ENCODE measurements at regions not wholly inside any gene's neighbourhood (a gene's known extent, or its start where the extent isn't known, plus 50 kb on each side); places are given as distances from the start of the nearest gene placed in this dataset.
"Not testable (repeated sequence)": the region's sequence is repeated elsewhere in the genome, so short reads cannot be mapped to it uniquely, and the experiment has no call there.

DNA sequence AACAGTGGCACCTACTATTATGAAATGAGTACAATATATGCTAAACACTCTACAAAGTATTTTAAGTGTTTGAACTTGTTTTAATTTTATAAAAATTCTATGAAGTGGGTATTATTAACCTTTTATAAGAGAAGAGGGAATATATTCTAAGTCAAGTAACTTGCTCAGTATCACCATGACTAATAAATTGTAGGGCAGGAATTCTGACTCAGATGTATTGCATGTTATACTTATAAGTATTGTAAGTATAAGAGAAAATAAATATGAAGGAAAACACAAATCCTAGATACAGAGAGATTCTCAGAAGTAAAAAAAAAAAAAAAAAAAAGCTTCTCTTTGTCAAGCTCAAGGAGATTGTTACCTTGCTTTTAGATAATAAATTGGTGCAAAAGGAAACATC, 893.2 kb downstream of the SLC16A7 start:
- no peak for DNase-seq (ENCODE audit: low read depth in 2 of 2)

DNA sequence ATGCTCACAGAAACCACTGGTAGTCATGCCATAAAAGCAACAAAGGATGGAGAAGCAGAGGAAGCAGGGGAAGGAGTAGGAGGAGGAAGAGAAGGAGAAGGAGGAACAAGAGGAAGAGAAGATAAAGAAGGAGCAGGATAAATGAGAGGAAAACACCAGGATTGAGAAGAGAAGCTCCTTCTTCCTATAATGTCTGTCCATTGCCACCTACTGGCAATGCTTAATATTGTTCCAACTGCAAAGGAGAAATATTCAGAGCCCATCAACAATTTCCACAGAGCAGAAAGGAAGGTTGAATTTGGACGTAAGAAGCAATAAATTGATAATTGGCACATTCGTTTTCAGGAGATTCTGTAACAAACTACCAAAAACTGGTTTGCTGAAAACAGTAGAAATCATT, 898.4 kb downstream of the SLC16A7 start:
- DNase-seq (ENCODE audit: low read depth in 2 of 2) = peak; percentile 2 to 5

DNA sequence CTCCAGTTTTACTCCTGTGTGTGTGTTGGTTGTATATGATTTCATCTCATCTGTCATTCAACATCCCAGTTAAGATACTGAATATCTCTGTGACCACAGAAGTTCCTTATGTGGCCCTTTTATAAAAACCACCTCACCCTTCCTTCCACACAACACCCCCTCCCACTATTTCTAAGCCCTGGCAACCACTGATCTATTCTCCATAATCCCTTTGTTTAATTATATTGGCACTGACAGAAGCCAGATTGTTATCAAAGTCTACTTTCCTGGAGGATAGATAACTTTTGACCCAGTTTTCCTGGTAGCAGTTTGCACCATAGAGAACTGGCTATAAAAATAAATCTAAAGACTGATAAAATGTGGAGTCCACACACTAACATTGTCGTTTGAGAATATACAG, 902.8 kb downstream of the SLC16A7 start:
- DNase-seq (ENCODE audit: low read depth in 2 of 2) = peak in 1 of 2 donors; percentile 3

DNA sequence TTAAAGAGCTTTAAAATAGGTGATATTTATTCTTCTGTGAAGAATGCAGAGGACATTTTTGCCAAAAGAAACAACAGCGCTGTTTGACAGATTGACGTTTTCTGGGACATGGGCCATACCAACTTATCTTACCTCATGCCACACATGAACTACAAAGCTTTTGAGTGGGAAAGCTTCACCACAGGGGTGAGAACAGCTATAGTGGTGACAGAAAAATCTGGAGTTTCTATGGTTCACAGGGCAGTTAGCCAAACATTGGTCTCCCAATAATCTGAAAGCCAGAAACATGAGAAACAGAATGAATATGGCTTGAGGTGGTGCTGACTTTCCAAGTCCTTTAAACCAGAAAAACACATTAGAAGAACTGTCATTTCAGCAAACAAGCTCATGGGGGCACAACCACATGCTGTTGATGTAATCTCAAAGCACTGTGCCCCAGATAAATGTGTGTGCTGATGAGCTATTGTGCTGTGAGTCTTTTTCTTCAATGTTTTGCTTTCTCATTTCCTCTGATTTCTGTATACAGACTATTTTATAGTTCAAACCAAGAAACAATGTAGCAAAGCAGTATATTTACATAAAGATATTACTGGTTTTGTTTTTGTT, 905.4 kb downstream of the SLC16A7 start:
- DNase-seq (ENCODE audit: low read depth in 2 of 2) = peak in 1 of 2 donors; percentile 37

DNA sequence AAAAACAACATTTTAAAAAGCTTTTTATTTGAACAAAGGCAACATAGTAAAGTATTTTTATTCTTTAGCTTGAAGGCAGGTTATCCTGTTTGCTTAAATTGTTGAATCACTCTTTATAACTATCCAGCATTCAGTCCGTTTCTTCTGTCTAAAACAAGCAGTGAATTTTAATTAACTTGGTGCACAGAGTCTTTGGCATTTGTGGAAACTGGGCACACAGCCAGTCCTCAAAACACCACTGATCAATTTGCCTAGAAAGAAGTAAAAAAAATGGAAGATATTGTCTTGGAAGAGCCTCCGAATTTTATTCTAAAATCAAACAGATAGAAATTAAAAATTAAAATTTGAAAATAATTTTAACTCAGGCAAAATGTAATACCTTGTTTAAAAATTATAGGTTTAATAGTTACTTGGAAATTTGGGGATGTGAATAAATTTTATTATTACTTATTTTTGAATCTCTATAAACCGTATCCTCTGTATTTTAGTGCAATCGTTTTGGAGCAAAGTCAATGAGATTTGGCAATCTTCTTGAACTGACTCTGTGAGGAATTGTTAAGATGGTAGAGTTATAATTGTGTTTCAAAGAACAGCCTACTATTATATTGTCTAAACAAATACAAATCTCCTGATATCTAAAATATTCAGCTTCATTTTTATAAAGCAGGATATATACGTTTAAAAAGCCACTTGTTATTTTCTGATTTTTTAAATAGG, 927.0 kb downstream of the SLC16A7 start:
- no peak for DNase-seq (ENCODE audit: low read depth in 2 of 2)

DNA sequence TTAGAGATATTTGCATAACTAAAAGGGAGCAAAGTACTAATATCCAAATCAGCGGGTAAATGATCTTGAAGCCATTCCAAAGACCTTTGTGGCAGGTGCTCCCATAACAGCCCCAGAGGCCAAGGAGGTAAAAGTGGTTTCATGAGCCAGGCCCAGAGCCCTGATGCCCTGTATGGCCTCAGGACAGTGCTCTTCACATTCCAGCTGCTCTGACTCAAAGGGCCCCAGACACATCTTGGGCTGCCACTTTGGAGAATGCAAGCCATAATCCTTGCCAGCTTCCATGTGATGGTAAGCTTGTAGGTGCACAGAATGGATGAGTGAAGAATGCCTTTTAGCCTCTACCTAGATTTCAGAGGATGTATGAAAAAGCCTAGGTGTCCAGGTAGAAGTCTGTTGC, 933.4 kb downstream of the SLC16A7 start:
- DNase-seq (ENCODE audit: low read depth in 2 of 2) = no peak

DNA sequence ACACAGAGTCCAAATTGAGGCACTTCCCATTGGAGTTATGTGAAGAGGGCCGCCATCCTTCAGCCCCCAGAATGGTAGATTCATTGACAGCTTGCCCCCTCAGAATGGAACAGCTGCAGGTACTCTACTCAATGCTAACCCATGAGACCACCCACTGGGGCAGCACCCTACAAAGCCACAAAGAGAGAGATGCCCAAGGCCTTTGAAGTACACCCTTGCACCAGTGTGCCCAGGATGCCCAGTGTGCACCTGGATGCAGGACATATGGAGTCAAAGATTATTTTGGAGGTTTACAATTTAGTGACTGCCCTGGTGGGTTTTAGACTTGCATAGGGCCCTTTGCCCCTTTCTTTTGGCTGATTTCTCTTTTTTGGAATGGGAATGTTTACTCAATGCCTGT, 933.9 kb downstream of the SLC16A7 start:
- DNase-seq (ENCODE audit: low read depth in 2 of 2) = no peak

DNA sequence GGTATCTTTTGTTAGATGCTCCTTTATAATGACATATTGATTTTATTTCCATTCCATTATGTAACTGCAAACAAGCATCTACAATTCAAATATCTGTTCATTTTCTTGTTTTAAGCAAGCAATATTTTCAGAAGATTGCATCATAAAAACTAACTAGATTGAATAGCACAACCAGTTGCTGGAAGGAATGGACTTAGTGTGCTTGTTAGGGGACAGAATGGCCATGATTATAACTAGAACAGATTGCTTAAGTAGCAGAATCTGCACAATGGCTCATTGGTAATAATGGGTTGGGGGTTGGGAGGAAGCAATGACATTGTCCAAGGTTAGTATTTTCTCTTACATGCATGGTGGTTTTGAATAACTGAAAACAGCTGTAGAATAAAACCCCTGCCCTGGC, 939.5 kb downstream of the SLC16A7 start:
- DNase-seq (ENCODE audit: low read depth in 2 of 2) = no peak

DNA sequence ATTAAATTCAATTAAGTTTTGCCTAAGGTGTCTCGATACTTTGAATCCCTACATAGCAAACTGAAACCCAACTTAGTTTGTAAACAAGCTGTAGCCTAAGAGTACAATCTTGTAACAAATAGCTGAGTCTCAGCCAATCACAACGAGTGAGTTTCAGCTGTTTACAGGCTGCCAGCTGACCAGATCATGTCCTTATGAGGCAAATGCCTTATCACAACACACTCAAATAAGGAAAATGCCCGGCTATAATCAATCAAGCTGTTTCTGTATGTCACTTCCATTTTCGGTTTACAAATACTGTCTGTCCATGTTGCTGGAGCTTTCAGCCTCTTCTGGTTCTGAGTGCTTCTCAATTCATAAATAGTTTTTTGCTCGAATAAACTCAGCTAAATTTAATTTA, 943.8 kb downstream of the SLC16A7 start:
- no peak for DNase-seq (ENCODE audit: low read depth in 2 of 2)

DNA sequence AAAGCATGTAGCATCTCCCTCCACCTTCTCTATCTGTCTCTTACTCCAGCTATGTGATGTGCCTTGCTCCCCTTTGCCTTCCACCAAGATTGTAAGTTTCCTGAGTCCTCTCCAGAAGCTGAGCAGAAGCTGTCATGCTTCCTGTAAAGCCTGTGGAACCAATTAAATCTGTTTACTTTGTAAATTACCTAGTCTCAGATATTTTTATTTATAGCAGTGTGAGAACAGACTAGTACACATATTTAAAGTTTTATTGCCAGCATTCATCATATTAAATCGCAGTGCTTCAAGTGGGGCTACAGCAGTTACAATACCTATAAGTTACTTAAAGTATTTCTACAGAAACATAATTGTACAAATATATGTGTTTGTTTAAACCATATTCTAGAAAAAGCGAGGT, 973.1 kb downstream of the SLC16A7 start:
- DNase-seq (ENCODE audit: low read depth in 2 of 2) = no peak

DNA sequence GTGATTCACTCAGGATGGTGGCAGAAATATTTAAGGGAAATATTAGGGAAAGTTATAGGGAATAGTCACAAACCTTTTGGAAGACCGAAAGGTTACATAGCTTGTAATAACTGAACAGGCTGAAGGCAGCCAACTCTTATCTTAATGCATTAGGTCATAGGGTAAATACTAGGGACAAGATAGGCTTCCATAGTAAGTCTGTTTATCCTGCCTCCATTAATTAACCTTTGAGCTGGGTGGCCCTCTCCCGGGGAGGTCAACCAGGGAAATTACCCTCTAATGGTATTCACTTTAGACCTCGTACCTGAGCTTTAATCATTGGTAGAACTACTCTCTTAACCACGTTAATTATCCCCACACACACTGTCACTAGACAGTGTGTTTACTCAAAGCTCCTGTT, 981.8 kb downstream of the SLC16A7 start:
- no peak for DNase-seq (ENCODE audit: low read depth in 2 of 2)

DNA sequence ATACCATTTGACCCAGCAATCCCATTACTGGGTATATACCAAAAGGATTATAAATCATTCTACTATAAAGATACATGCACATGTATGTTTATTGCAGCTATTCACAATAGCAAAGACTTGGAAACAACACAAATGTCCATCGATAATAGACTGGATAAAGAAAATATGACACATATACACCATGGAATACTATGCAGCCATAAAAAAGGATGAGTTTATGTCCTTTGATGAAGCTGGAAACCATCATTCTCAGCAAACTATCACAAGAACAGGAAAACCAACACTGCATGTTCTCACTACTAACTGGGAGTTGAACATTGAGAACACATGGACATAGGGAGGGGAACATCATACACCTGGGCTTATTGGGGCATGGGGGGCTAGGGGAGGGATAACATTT, 991.8 kb downstream of the SLC16A7 start:
- DNase-seq (ENCODE audit: low read depth in 2 of 2) = not testable (repeated sequence)

DNA sequence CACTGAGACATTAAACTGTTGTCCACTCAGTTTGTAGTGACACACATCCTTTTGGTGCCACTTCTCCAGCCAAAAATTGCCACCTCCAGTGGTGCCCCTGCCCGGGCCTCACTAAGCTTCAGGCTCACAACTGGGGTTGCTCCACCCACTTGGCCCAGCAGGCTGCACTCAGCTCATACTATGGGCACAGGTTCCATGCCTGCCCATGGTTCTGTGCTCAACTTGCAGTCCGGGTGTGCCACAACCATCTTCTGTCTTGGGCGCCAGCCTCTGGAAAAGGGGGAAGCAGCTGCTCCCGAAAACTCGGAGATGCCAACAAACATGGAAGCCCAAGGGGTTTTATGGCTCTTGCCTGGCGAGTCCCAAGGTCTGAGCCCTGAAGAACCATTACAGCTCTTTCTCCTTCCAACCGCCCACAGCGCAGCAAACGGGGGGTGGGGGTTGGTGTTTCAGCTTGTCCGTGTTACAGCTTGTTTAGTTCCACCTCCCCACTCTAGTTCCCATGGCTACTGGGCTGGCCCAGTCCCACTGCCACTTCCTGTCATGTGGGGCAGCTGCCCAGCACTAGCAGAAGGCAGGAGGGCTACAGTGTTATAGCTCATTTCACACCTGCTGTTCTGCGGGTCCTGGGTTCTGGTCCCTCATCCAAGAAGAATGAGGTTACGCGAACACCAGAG, 998.3 kb downstream of the SLC16A7 start:
- DNase-seq (ENCODE audit: low read depth in 2 of 2) = no peak

DNA sequence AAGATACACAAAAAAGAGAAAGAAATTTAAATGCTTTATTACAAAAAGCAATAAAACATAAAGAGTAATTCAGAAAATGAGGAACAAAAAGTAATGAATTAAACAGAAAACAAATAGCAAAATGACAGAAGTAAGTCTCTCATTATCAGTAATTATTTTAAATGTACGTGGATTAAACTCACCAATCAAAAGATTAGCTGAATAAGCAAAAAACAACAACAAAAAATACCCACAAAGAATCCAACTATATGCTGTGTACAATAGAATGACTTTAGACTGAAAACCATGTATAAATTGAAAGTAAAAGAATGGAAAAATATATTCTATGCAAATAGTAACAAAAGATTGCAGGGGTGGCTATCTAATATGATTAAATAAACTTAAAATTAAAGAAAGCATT, 1006.8 kb downstream of the SLC16A7 start:
- no peak for DNase-seq (ENCODE audit: low read depth in 2 of 2)

DNA sequence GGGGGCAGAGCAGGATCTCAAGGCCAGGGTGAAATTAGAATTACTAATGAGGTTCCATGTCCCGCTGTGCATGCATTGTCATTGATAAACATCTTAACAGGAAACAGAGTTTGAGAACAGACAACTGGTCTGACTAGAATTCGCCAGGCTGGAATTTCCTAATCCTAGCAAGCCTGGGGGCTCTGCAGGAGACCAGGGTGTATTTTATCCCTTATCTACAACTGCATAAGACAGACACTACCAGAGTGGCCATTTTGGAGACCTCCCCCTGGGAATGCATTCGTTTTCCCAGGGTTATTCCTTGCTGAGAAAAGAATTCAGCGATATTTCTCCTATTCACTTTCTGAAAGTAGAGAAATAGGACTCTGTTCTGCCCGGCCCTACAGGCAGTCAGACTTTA, 1007.6 kb downstream of the SLC16A7 start:
- DNase-seq (ENCODE audit: low read depth in 2 of 2) = not testable (repeated sequence)

DNA sequence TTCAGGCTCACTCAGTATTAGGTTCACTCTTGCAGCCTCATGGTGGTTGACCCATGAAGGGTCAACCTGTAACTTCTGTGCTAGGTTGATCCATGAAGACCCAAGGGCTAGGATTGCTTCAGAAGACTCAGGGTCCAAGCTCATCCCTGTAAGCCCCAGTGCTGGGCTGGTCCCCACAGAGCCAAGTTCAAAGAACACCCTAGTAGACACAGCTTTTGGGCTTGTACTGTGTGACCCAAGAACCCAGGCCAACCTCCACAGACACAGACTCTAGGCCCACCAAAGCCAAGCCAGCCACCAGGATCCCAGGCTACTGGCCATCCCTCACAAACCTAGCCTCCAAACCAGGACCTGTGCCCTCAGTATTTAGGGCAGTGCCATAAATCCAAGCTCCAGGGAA, 1020.6 kb downstream of the SLC16A7 start:
- no peak for DNase-seq (ENCODE audit: low read depth in 2 of 2)

DNA sequence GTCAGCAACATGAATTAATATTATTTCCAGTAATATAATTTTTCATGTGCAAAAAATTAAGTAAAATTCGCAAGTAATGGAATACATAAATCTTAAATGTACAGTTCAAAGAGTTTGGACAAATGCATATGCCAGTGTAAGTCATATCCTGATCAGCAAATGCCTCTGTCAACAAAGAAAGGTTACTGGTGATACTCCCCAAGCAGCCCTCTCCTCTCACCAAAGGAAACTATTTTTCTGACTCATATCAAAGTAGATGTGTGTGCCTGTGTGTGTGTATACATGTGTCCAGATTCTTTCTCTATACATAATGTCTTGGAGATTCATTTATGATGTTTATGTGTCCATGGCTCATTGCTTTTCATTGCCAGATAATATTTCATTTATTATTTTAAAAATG, 1035.0 kb downstream of the SLC16A7 start:
- no peak for DNase-seq (ENCODE audit: low read depth in 2 of 2)

DNA sequence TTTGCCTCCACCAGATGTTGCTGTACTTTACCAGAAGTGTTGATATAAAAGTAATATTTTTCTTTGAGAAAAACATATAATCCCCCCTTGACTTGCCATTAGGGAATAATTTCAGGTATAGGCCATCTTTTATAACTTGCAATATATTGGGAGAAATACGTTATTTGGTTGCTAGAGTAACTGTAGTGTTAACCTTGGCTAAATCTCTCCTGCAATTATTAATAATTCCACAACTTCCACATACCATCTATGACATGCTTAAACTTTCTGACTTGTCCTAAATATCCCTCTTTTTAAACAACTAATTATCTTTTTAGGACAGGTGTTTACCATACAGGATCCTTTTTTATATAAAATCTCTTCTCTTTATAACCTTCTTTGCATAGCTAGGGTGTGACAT, 1048.2 kb downstream of the SLC16A7 start:
- no peak for DNase-seq (ENCODE audit: low read depth in 2 of 2)

DNA sequence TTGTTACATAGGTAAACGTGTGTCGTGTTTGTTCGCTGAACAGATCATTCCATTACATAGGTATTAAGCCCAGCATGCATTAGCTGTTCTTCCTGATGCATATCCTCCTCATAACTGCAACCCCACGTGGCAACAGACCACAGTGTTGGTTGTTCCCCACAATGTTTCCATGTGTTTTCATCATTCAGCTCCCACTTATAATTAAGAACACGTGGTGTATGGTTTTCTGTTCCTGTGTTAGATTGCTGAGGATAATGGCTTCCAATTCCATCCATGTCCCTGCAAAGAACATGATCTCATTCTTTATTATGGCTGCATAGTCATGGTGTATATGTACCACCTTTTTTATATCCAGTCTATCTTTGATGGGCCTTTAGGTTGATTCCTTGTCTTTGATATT, 1071.1 kb downstream of the SLC16A7 start:
- no peak for DNase-seq (ENCODE audit: low read depth in 2 of 2)

DNA sequence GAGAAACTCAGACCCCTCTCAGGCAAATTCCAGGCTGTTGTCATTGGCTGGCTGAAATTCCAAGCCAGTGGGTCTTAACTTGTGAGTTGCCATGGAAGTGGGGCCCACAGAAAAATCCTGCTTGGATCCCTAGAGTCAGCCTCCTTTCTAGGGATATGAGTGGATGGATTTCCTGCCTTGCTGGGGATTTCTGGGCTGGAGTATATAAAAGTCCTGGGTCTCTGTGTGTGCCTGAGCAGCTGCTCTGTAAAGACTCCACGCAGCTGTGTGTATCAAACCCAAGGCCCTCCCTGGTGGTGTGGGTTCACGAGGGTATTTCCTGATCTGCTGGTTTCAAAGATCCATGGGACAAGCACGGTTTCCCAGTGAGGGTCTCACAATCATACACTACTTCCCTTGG, 1077.1 kb downstream of the SLC16A7 start:
- DNase-seq (ENCODE audit: low read depth in 2 of 2) = no peak

DNA sequence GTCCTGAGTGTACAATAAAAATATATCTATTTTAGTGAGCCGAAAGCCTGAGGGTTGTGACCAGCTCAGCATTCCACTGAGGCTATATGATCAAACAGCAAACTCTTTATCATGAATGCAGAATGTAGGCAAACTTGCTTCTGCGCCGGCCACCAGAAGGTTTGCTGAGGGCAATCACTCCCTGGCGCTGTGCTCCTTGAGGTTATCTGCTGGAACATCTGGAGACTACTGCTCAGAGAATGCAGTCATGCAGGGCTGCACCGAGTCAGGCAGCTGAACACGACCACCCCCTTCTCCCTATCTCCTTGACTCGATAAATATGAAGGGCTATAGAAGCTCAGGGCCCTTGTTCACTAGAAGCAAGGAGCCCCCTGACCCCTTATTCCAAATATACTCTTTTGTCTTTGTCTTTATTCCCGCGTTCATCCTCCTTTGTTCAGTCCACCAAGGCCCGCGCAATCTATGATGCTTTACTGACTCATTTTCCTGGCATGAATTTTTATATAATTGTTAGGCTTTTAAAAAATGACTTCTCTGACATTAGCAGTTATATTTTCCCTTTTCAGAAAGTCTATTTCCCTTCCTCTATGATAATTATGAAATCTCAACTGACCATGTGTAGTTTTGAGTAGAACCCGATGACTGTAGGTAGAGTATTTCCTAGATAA, 1089.3 kb downstream of the SLC16A7 start:
- DNase-seq (ENCODE audit: low read depth in 2 of 2) = no peak

DNA sequence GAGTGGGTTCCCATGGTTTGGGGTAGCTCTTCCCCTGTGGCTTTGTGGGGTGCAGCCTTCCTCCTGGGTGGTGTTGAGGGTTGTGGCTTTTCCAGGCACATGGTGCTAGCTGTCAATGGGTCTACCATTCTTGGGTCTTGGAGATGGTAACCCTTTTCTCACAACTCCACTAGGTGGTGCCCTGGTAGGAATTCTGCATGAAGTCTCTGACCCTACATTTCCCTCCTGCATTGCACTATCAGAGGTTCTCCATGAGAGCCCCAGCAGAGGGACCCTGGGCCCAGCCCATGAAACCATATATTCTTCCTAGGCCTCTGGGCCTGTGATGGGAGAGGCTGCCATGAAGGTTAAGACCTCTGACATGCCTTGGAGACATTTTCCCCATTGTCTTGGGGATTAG, 1093.3 kb downstream of the SLC16A7 start:
- no peak for DNase-seq (ENCODE audit: low read depth in 2 of 2)

Data from lung microvascular endothelial cell (primary cell).